ENCODE measurements at regions not wholly inside any gene's neighbourhood (a gene's known extent, or its start where the extent isn't known, plus 50 kb on each side); places are given as distances from the start of the nearest gene placed in this dataset.

- no peak for DNase-seq
Observed at GRCh38 chr2:14388724-14389123, 243.8 kb upstream of the LRATD1 start.

DNA sequence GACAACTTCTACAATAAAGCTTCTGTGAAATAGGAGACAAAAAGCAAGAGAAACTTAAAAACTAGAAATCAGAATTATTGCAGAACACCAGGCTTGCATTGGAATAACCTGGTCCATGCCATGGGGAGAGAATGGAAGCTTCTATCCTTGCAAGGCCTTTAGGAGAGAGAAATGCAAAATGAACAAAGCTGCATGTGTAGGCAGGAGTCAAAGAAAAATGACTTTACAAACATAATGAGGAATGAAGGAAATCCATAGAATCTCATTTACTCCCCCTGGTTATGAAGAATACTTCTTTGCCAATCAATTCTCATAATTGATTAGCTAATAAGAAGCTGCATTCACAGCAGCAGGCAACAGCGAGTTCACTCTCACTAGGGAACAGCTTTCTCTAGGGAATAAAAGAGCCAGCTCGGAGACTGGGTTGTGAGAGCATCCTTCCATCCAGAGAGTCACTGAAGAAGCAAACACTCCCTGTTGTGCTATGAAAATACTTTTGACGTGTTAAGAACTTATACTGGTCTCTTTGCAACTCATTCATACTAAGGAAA lies 235.9 kb upstream of the LRATD1 start:
- DNase-seq = no peak

DNA sequence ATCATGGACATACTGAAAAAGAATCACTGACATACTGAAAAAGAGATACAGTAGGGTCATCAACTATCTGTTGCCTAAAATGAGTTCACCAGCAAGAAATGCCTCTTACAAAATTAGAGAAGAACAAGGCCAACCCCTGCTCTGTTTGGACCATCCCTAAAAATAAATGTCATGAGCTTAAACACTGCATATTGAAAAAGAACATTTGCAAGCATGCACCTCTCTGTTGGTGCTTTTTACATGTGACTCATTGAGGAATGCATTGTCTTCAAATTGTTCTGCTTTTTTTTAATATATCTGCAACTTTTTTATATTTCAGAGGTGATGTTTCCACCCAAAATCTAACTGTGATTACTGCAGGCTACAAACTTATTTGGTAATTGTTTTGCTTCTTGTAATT lies 233.9 kb upstream of the LRATD1 start:
- DNase-seq = no peak

GRCh38 chr2:14401873-14402272 lies 230.6 kb upstream of the LRATD1 start:
- no peak for DNase-seq

DNA sequence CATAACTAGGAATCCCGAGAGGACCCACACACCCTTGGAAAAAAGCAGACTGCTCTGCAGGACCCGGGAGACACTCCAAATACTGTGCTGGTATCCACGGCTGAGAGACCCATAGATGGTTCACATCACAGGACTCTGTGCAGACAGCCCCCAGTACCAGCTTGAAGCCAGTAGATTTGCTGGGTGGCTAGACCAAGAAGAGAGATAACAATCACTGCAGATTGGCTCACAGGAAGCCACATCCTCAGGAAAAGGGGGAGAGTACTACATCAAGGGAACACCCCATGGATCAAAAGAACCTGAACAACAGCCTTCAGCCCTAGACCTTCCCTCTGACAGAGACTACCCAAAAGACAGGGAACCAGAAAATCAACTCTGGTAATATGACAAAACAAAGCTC lies 223.8 kb upstream of the LRATD1 start:
- no peak for DNase-seq

GRCh38 chr2:14417551-14417950 lies 215.0 kb upstream of the LRATD1 start:
- no peak for DNase-seq

GRCh38 chr2:14418115-14418514 lies 214.4 kb upstream of the LRATD1 start:
- DNase-seq = no peak

GRCh38 chr2:14420851-14421250 lies 211.7 kb upstream of the LRATD1 start:
- DNase-seq = no peak

- DNase-seq = no peak
Observed at GRCh38 chr2:14422426-14422825, 210.1 kb upstream of the LRATD1 start.

DNA sequence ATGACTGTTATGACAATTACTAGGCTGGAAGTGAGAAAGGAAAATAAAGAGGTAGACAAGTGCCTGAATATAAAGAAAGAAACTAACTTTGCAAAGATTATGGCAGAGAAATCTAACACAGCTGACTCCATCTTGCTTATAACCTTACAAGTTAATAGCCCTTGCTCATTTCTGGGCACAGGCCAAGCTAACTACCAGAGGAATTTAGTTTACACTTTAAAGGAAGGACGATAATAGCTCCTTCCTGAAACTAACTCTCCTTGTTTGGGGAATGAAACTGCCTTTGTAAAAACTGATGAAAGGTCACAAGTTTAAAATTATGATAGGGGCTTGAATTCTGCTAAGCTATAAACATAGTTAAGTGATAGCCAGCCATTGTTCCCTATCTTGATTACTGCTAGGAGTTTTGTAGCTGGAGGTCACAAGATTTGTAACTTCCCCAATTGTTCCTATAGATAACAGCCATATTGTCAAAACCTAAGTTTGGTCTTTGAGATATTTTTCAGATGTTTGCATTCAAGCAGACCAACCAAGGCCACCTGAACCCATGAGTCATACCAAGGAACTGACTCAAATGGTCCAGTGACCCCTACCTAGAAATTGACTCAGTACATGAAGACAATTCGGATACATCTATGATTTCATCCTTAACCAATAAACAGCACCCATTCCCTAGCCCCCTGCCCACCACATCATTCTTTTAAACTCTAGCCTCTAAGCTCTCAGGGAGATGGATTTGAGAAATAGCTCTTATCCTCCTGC lies 209.2 kb upstream of the LRATD1 start:
- DNase-seq = no peak

GRCh38 chr2:14424478-14425390 lies 207.8 kb upstream of the LRATD1 start:
- DNase-seq = no peak

- DNase-seq = no peak
Observed at GRCh38 chr2:14425869-14426268, 206.6 kb upstream of the LRATD1 start.

- no peak for DNase-seq
Observed at GRCh38 chr2:14428056-14428455, 204.5 kb upstream of the LRATD1 start.

- no peak for DNase-seq
Observed at GRCh38 chr2:14433946-14434495, 198.5 kb upstream of the LRATD1 start.

DNA sequence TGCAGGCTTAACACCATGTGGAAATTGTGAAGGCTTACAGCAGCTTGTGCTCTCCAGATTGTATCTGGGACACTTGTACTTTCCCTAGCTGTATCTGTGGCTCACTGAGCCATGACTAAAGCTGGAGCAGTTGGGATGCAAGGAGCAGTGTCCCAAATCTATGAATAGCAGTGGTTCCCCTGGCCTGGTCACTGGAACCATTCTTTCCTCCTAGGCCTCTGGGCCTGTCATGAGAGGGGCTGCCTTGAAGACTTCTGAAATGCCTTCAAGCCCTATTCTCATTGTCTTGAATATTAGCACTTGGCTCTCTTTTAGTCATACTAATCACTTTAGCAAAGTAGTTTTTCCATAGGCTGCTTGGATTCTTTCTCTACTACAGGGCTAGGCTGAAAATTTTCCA lies 186.8 kb upstream of the LRATD1 start:
- DNase-seq = no peak

GRCh38 chr2:14448340-14448739 lies 184.2 kb upstream of the LRATD1 start:
- DNase-seq = no peak

- no peak for DNase-seq
Observed at GRCh38 chr2:14451312-14451711, 181.2 kb upstream of the LRATD1 start.

- DNase-seq = no peak
Observed at GRCh38 chr2:14454202-14454601, 178.3 kb upstream of the LRATD1 start.

- no peak for DNase-seq
Observed at GRCh38 chr2:14459786-14460325, 172.7 kb upstream of the LRATD1 start.

- no peak for DNase-seq
Observed at GRCh38 chr2:14475994-14476393, 156.5 kb upstream of the LRATD1 start.

DNA sequence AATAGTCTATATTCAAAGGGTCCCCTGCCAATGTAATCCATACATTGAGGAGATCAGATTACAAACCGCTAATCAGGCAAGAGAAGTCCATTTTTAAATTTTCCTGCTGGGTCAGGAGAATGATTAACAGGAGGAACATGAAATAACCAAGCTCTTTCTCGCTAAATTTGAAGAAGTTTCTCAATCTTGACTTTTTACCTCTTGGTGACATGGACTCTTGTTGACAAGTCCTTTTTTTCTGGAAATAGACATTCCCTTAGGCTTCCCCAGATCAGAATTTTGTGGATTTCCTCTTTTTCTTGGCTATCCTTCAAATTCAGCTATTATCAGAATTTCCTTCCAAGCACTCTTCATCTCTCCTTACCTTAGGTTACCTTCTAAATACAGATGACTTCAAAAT lies 153.0 kb upstream of the LRATD1 start:
- no peak for DNase-seq

GRCh38 chr2:14480120-14480519 lies 152.4 kb upstream of the LRATD1 start:
- DNase-seq = no peak

- DNase-seq = no peak
Observed at GRCh38 chr2:14480906-14481305, 151.6 kb upstream of the LRATD1 start.
